Gastroesophageal sphincter (tissue), 4 donors: ENCODE measurements at regions not wholly inside any gene's neighbourhood (a gene's known extent, or its start where the extent isn't known, plus 50 kb on each side); places are given as distances from the start of the nearest gene placed in this dataset.

Source experiments
- ATAC-seq: fragments of 150-250 bp; one replicate; pipeline ENCODE4 v1.9.1; 2016; ENCODE audit warnings: mild to moderate bottlenecking, moderate library complexity
- H3K27ac ChIP-seq, 4 donors: fragments of 200-600 bp; sonication (generic) in 3 of 4; 1 replicate in 3 of 4; 2 replicates in 1 of 4; pipeline ENCODE4 v1.5.1; 2016 to 2019
- H3K27me3 ChIP-seq: fragments of 200-600 bp; sonication (generic); one replicate; pipeline ENCODE4 v1.5.1; 2019
- H3K36me3 ChIP-seq, 2 donors: fragments of 200-600 bp; sonication (generic); one replicate each; pipeline ENCODE4 v1.5.1; 2019; ENCODE audit warnings: control low read depth in 1 of 2
- H3K4me1 ChIP-seq, 3 donors: fragments of 200-600 bp; sonication (generic); 1 replicate in 2 of 3; 2 replicates in 1 of 3; pipeline ENCODE4 v1.5.1; 2016 to 2019; ENCODE audit warnings: control low read depth in 2 of 3
- H3K4me3 ChIP-seq, 2 donors: fragments of 200-600 bp; sonication (generic); one replicate each; pipeline ENCODE4 v1.5.1; 2019; ENCODE audit warnings: mild to moderate bottlenecking in 1 of 2, moderate library complexity in 1 of 2
- H3K9me3 ChIP-seq, 3 donors: fragments of 200-600 bp; sonication (generic); one replicate each; pipeline ENCODE4 v1.5.1; 2017 to 2019; ENCODE audit warnings: control low read depth in 2 of 3
- CTCF ChIP-seq, 4 experiments: fragments of 200-600 bp in 2 of 4; fragments of 450-650 bp in 2 of 4; sonication (generic) in 1 of 4; IDR thresholded peaks; one replicate each; pipeline ENCODE4 v1.5.1; 2017 to 2019; ENCODE audit warnings: antibody characterized with exemption in 4 of 4, mild to moderate bottlenecking in 2 of 4, moderate library complexity in 2 of 4
- EP300 ChIP-seq: sonication (generic); formaldehyde crosslinking; IDR thresholded peaks from one replicate; pipeline ENCODE4 v1.6.1; 2017; ENCODE audit warnings: antibody characterized with exemption, mild to moderate bottlenecking
- POLR2A ChIP-seq, 2 donors: fragments of 450-650 bp; IDR thresholded peaks; one replicate each; pipeline ENCODE4 v1.6.1; 2017; ENCODE audit warnings: antibody characterized with exemption in 2 of 2, mild to moderate bottlenecking in 2 of 2, moderate library complexity in 1 of 2
- POLR2AphosphoS5 ChIP-seq: sonication (generic); formaldehyde crosslinking; IDR thresholded peaks from one replicate; pipeline ENCODE4 v1.6.1; 2017; ENCODE audit warnings: antibody characterized with exemption
- WGBS, 2 donors: methylation state at CpG; one replicate each; pipeline ENCODE4 v1.1.5; 2018; ENCODE audit warnings: low coverage in 1 of 2; 5-methylcytosine and 5-hydroxymethylcytosine counted together

GRCh38 chr10:10765017-10765416 lies 252.7 kb upstream of the CELF2 start:
- no peak for TF ChIP-seq POLR2AphosphoS5
- TF ChIP-seq EP300 = no peak
- TF ChIP-seq CTCF (IDR thresholded peaks at IDR 0.05) = no peak
- TF ChIP-seq POLR2A (IDR thresholded peaks at IDR 0.05) = no peak
- H3K27ac ChIP-seq = no peak overlapping the region
- ATAC-seq = no peak
- H3K4me1 ChIP-seq = no peaks in the 10 kb centered on the region
- H3K9me3 ChIP-seq = no peaks in the 10 kb centered on the region
- no peaks in the 10 kb centered on the region for H3K36me3 ChIP-seq
- H3K4me3 ChIP-seq = no peak overlapping the region
- no peaks in the 10 kb centered on the region for H3K27me3 ChIP-seq
- WGBS, 2 donors = 73 to 89% methylated on average over 2 to 3 of the region's 7 CpGs

- no peaks in the 10 kb centered on the region for H3K4me1 ChIP-seq
- no peaks in the 10 kb centered on the region for H3K27me3 ChIP-seq
- no peaks in the 10 kb centered on the region for H3K9me3 ChIP-seq
- H3K4me3 ChIP-seq = no peak overlapping the region
- TF ChIP-seq POLR2A (IDR thresholded peaks at IDR 0.05) = no peak
- TF ChIP-seq EP300 = no peak
- no peak for TF ChIP-seq POLR2AphosphoS5
- TF ChIP-seq CTCF (IDR thresholded peaks at IDR 0.05) = no peak
- no peak for ATAC-seq
- H3K27ac ChIP-seq = no peak overlapping the region
- WGBS, 2 donors = 90 to 91% methylated on average over 2 to 3 of the region's 3 CpGs
- H3K36me3 ChIP-seq = no peaks in the 10 kb centered on the region
Observed at GRCh38 chr10:10772411-10772810, 245.3 kb upstream of the CELF2 start.

GRCh38 chr10:10772874-10773508 lies 244.7 kb upstream of the CELF2 start:
- ATAC-seq = no peak
- TF ChIP-seq EP300 (no peak), POLR2AphosphoS5 (no peak), POLR2A (IDR thresholded peaks at IDR 0.05) (no peak), CTCF (IDR thresholded peaks at IDR 0.05) (no peak)

GRCh38 chr10:10774416-10774815 lies 243.3 kb upstream of the CELF2 start:
- Histone ChIP-seq H3K4me3 (no peak overlapping the region), H3K27me3 (no peaks in the 10 kb centered on the region), H3K27ac (no peak overlapping the region), H3K36me3 (no peaks in the 10 kb centered on the region), H3K9me3 (no peaks in the 10 kb centered on the region), H3K4me1 (no peaks in the 10 kb centered on the region)
- no peak for TF ChIP-seq CTCF (IDR thresholded peaks at IDR 0.05)
- no peak for TF ChIP-seq POLR2AphosphoS5
- no peak for TF ChIP-seq POLR2A (IDR thresholded peaks at IDR 0.05)
- no peak for TF ChIP-seq EP300
- ATAC-seq = no peak
- 95 to 98% methylated on average over 6 to 9 of the region's 9 CpGs for WGBS, 2 donors

More at GRCh38 chr10:10772874-10773508, 244.7 kb upstream of the CELF2 start:
- Histone ChIP-seq H3K27ac (no peak overlapping the region), H3K4me1 (no peaks in the 10 kb centered on the region), H3K27me3 (no peaks in the 10 kb centered on the region), H3K36me3 (no peaks in the 10 kb centered on the region), H3K4me3 (no peak overlapping the region), H3K9me3 (no peaks in the 10 kb centered on the region)
- WGBS, 2 donors = 77 to 78% methylated on average over 6 of the region's 6 CpGs

GRCh38 chr10:10776363-10776762 lies 241.3 kb upstream of the CELF2 start:
- ATAC-seq = no peak
- H3K4me3 ChIP-seq = no peak overlapping the region
- TF ChIP-seq EP300 = no peak
- no peak for TF ChIP-seq POLR2AphosphoS5
- no peak for TF ChIP-seq POLR2A (IDR thresholded peaks at IDR 0.05)
- no peak for TF ChIP-seq CTCF (IDR thresholded peaks at IDR 0.05)
- H3K36me3 ChIP-seq = no peaks in the 10 kb centered on the region
- 91 to 98% methylated on average over 8 to 9 of the region's 9 CpGs for WGBS, 2 donors
- no peaks in the 10 kb centered on the region for H3K4me1 ChIP-seq
- H3K27me3 ChIP-seq = no peaks in the 10 kb centered on the region
- H3K9me3 ChIP-seq = no peaks in the 10 kb centered on the region
- no peak overlapping the region for H3K27ac ChIP-seq
